H1 (cell line): ENCODE measurements at regions not wholly inside any gene's neighbourhood (a gene's known extent, or its start where the extent isn't known, plus 50 kb on each side); places are given as distances from the start of the nearest gene placed in this dataset.

Experiments
- CTCF ChIA-PET: fragments of 300-600 bp; sonication (Branson Sonifier 250); formaldehyde crosslinking; loops from one replicate; lab custom pipeline; 2021; ENCODE audit not compliant: partially characterized antibody; lab: Charles Lee
- POLR2A ChIA-PET: fragments of 300-600 bp; sonication (Branson Sonifier 250); formaldehyde crosslinking; loops from one replicate; lab custom pipeline; 2021; ENCODE audit warnings: inconsistent platforms; ENCODE audit not compliant: partially characterized antibody; lab: Charles Lee
- DNase-seq, 2 experiments: peaks; one replicate each; pipeline versions ENCODE4 v3.0.0 to v3.0.0-alpha.2; 2010 to 2022; ENCODE audit warnings: low spot score in 2 of 2, low read depth in 1 of 2, mixed read lengths in 1 of 2
- FAIRE-seq: peaks from 2 replicates; lab custom pipeline; 2011; peaks lifted over from hg19 to GRCh38; lab: Jason Lieb, UNC
- H2AFZ ChIP-seq: 2 replicates; pipeline ENCODE4 v1.8.1; 2012; ENCODE audit warnings: low read length, inconsistent platforms
- H2AK5ac ChIP-seq: 2 replicates; pipeline ENCODE4 v1.6.1; 2013; ENCODE audit warnings: low read depth, low read length
- H2BK120ac ChIP-seq: replicated peaks from 2 replicates; pipeline ENCODE3; 2013; ENCODE audit warnings: low read depth, low read length, inconsistent platforms
- H2BK12ac ChIP-seq: 2 replicates; pipeline ENCODE4 v1.6.1; 2013; ENCODE audit warnings: low read depth, low read length
- H2BK15ac ChIP-seq: 2 replicates; pipeline ENCODE4 v1.6.1; 2013; ENCODE audit warnings: low read length
- H2BK20ac ChIP-seq: 2 replicates; pipeline ENCODE4 v1.6.1; 2013; ENCODE audit warnings: low read length
- H2BK5ac ChIP-seq: 2 replicates; pipeline ENCODE4 v1.6.1; 2013; ENCODE audit warnings: low read depth, low read length
- H3K14ac ChIP-seq: 2 replicates; pipeline ENCODE4 v1.6.1; 2013; ENCODE audit warnings: inconsistent platforms; ENCODE audit not compliant: insufficient read length
- H3K18ac ChIP-seq: 2 replicates; pipeline ENCODE4 v1.6.1; 2013; ENCODE audit warnings: low read length; ENCODE audit errors: extremely low read depth
- H3K23ac ChIP-seq: 2 replicates; pipeline ENCODE4 v1.6.1; 2013; ENCODE audit warnings: inconsistent platforms; ENCODE audit not compliant: insufficient read length
- H3K23me2 ChIP-seq: 2 replicates; pipeline ENCODE4 v1.6.1; 2013; ENCODE audit warnings: low read depth, low read length
- H3K27ac ChIP-seq: 2 replicates; pipeline ENCODE4 v1.6.1; 2011; ENCODE audit warnings: low read depth, low read length, inconsistent platforms
- H3K27me3 ChIP-seq, 4 experiments: replicated peaks in 1 of 4; 1 replicate in 1 of 4; 2 replicates in 3 of 4; pipeline versions ENCODE4 v1.6.1 to v1.8.1; 2011 to 2013; ENCODE audit warnings: low read length in 3 of 4, mild to moderate bottlenecking in 3 of 4, inconsistent platforms in 2 of 4, mixed read lengths in 2 of 4, moderate library complexity in 1 of 4; ENCODE audit not compliant: control insufficient read depth in 3 of 4, insufficient read depth in 3 of 4; ENCODE audit errors: extremely low read depth in 1 of 4
- H3K36me3 ChIP-seq, 4 experiments: 2 replicates each; pipeline versions ENCODE4 v1.6.1 to v1.8.1; 2011 to 2013; ENCODE audit warnings: mild to moderate bottlenecking in 4 of 4, low read length in 3 of 4, moderate library complexity in 2 of 4, control low read depth in 1 of 4, inconsistent platforms in 1 of 4; ENCODE audit not compliant: insufficient read depth in 4 of 4, control insufficient read depth in 2 of 4
- H3K4ac ChIP-seq: replicated peaks from 2 replicates; pipeline ENCODE3; 2013; ENCODE audit warnings: low read length, low read depth, mixed read lengths, inconsistent platforms; ENCODE audit not compliant: insufficient read length
- H3K4me1 ChIP-seq, 4 experiments: replicated peaks in 1 of 4; 1 replicate in 1 of 4; 2 replicates in 3 of 4; pipeline versions ENCODE4 v1.6.1 to v1.8.1; 2011 to 2013; ENCODE audit warnings: low read length in 3 of 4, inconsistent platforms in 2 of 4, mixed read lengths in 1 of 4; ENCODE audit not compliant: insufficient read depth in 4 of 4, control insufficient read depth in 3 of 4
- H3K4me2 ChIP-seq, 2 experiments: 2 replicates each; pipeline versions ENCODE4 v1.6.1 to v1.8.1; 2011 to 2013; ENCODE audit warnings: low read depth in 2 of 2, low read length in 2 of 2, control low read depth in 1 of 2, inconsistent platforms in 1 of 2, mild to moderate bottlenecking in 1 of 2; ENCODE audit not compliant: insufficient read depth in 1 of 2
- H3K4me3 ChIP-seq, 4 experiments: fragments of 200-600, 300-600 bp in 1 of 4; sonication (generic), shearing (Covaris generic), sonication (Bioruptor Twin) in 1 of 4; 2 replicates each; pipeline versions ENCODE4 v1.5.1 to v1.8.1; 2011 to 2016; ENCODE audit warnings: low read length in 4 of 4, low read depth in 3 of 4, control low read depth in 2 of 4, inconsistent platforms in 2 of 4, mild to moderate bottlenecking in 2 of 4, mixed read lengths in 1 of 4, moderate library complexity in 1 of 4; ENCODE audit not compliant: insufficient read depth in 2 of 4; ENCODE audit errors: extremely low read depth in 1 of 4
- H3K56ac ChIP-seq: replicated peaks from 2 replicates; pipeline ENCODE3; 2013; ENCODE audit warnings: low read depth, mild to moderate bottlenecking, mixed read lengths, low read length, inconsistent platforms; ENCODE audit not compliant: insufficient read length
- H3K79me1 ChIP-seq: 2 replicates; pipeline ENCODE4 v1.6.1; 2013; ENCODE audit warnings: low read depth, low read length, control low read depth
- H3K79me2 ChIP-seq, 2 experiments: 2 replicates each; pipeline versions ENCODE4 v1.6.1 to v1.8.1; 2012 to 2013; ENCODE audit warnings: low read length in 2 of 2, mild to moderate bottlenecking in 2 of 2, inconsistent platforms in 1 of 2; ENCODE audit not compliant: insufficient read depth in 2 of 2, control insufficient read depth in 1 of 2
- H3K9ac ChIP-seq, 4 experiments: replicated peaks in 1 of 4; 1 replicate in 1 of 4; 2 replicates in 3 of 4; pipeline versions ENCODE4 v1.6.1 to v1.8.1; 2011 to 2013; ENCODE audit warnings: low read depth in 3 of 4, low read length in 3 of 4, control low read depth in 2 of 4, mild to moderate bottlenecking in 2 of 4, moderate library complexity in 2 of 4, inconsistent platforms in 1 of 4; ENCODE audit errors: extremely low read depth in 1 of 4
- H3K9me3 ChIP-seq, 2 experiments: 2 replicates each; pipeline versions ENCODE4 v1.6.1 to v1.8.1; 2012 to 2013; ENCODE audit warnings: mild to moderate bottlenecking in 2 of 2, moderate library complexity in 2 of 2, control low read depth in 1 of 2, inconsistent platforms in 1 of 2, low read depth in 1 of 2, low read length in 1 of 2, mixed read lengths in 1 of 2; ENCODE audit not compliant: insufficient read depth in 2 of 2
- H4K20me1 ChIP-seq, 2 experiments: replicated peaks in 1 of 2; 2 replicates each; pipeline versions ENCODE3 to v1.8.1; 2011 to 2013; ENCODE audit warnings: inconsistent platforms in 2 of 2, low read length in 2 of 2, mild to moderate bottlenecking in 1 of 2; ENCODE audit not compliant: insufficient read depth in 2 of 2, control insufficient read depth in 1 of 2
- H4K5ac ChIP-seq: 2 replicates; pipeline ENCODE4 v1.6.1; 2013; ENCODE audit warnings: low read length, low read depth, mixed read lengths, inconsistent platforms; ENCODE audit not compliant: insufficient read length
- H4K8ac ChIP-seq: 2 replicates; pipeline ENCODE4 v1.8.0; 2013; ENCODE audit warnings: mild to moderate bottlenecking, moderate library complexity, low read length, inconsistent platforms; ENCODE audit not compliant: insufficient read depth; ENCODE audit errors: extremely low read depth
- H4K91ac ChIP-seq: replicated peaks from 2 replicates; pipeline ENCODE3; 2013; ENCODE audit warnings: low read length, mixed read lengths, inconsistent platforms; ENCODE audit not compliant: insufficient read length
- BACH1 ChIP-seq: IDR thresholded peaks from 2 replicates; pipeline ENCODE4 v1.6.1; 2012; ENCODE audit warnings: low read length, improper control_type of control experiment
- BCL11A ChIP-seq, 2 experiments: IDR thresholded peaks; one replicate each; pipeline ENCODE4 v1.6.1; 2011; ENCODE audit warnings: low read depth in 2 of 2, low read length in 2 of 2, mild to moderate bottlenecking in 2 of 2
- CHD2 ChIP-seq: IDR thresholded peaks from 2 replicates; pipeline ENCODE4 v1.6.1; 2012; ENCODE audit warnings: low read length, improper control_type of control experiment
- CTBP2 ChIP-seq: IDR thresholded peaks from 2 replicates; pipeline ENCODE4 v1.7.0; 2011; ENCODE audit warnings: borderline replicate concordance, mild to moderate bottlenecking, moderate library complexity, mixed read lengths, low read length; ENCODE audit not compliant: insufficient read depth, insufficient read length
- EZH2 ChIP-seq: fragments of 200-600 bp; sonication (generic); IDR thresholded peaks from 2 replicates; pipeline ENCODE4 v1.7.1; 2012; ENCODE audit warnings: low read depth, mild to moderate bottlenecking, moderate library complexity, low read length, inconsistent platforms; ENCODE audit not compliant: severe bottlenecking
- PHF8 ChIP-seq: fragments of 200-600 bp; sonication (generic); conservative IDR thresholded peaks from 2 replicates; pipeline ENCODE4 v1.7.1; 2012; ENCODE audit warnings: low read depth, mild to moderate bottlenecking, inconsistent platforms, low read length, moderate library complexity
- SP2 ChIP-seq: IDR thresholded peaks from 2 replicates; pipeline ENCODE4 v1.6.1; 2012; ENCODE audit warnings: mild to moderate bottlenecking, low read length, inconsistent platforms
- TAF1 ChIP-seq: IDR thresholded peaks from 2 replicates; pipeline ENCODE4 v1.6.1; 2011; ENCODE audit warnings: mild to moderate bottlenecking, low read depth, low read length
- TAF7 ChIP-seq: optimal IDR thresholded peaks from 2 replicates; pipeline ENCODE3; 2011; ENCODE audit warnings: low read depth, mild to moderate bottlenecking, inconsistent platforms, low read length, moderate library complexity, borderline replicate concordance
- TCF12 ChIP-seq: IDR thresholded peaks from 2 replicates; pipeline ENCODE4 v1.6.1; 2011; ENCODE audit warnings: low read depth, mild to moderate bottlenecking, low read length
- YY1 ChIP-seq: IDR thresholded peaks from 2 replicates; pipeline ENCODE4 v1.6.1; 2011; ENCODE audit warnings: low read depth, mild to moderate bottlenecking, low read length
- WGBS, 2 experiments: shearing (Covaris generic) in 1 of 2; methylation state at CpG; one replicate each; pipeline versions ENCODE4 v1.1.6 to v1.1.7; 2013 to 2015; ENCODE audit warnings: low lambda C conversion rate in 2 of 2, mixed read lengths in 2 of 2, inconsistent platforms in 1 of 2, low coverage in 1 of 2, missing lambda C conversion rate in 1 of 2; ENCODE audit not compliant: insufficient replicate concordance in 2 of 2, insufficient coverage in 1 of 2, insufficient read length in 1 of 2; ENCODE audit errors: extremely low coverage in 1 of 2, missing lambda C conversion rate in 1 of 2; 5-methylcytosine and 5-hydroxymethylcytosine counted together
- TF ChIP-seq, protein P1 (sequence below): IDR thresholded peaks from 2 replicates; pipeline ENCODE4 v1.6.1; 2012; ENCODE audit warnings: low read length, inconsistent platforms

DNA sequence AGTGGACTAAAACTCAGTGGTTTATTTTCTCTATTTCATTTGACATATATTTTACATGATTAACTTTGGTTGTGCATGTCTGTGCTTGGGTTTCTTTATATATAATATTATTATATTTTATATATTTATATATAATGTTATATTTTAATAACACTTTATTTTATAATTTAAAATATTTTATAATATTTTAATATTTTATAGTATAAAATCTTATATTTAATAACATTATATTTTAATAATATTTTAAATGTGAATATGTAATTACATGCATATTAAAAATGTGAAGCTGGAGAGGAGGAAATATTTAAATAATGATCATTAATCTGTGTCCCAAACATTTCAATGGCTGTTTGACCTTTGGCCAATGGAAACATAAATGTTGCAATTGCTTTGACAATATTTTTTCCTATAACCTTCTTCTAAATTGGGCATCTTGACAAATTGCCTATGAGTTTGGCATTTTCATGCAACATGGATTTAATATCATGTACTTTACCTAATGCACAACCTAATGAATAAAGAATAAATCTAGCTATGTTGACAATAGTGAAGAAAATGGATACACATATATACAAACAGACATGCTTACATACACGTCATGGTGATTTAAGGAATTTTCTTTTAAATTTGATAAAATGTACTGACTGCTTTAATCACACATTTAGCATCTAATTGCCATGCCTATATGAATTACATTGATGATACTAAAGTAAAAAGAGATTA, 607.1 kb downstream of the SLITRK6 start:
- no peak overlapping the region for H2AFZ ChIP-seq
- no peak overlapping the region for H2BK5ac ChIP-seq
- H4K5ac ChIP-seq: no peak overlapping the region
- H3K23ac ChIP-seq: no peak overlapping the region
- no peaks in the 10 kb centered on the region for H3K4me1 ChIP-seq
- no peak overlapping the region for H3K4me3 ChIP-seq
- no peak overlapping the region for H3K9ac ChIP-seq
- no peak overlapping the region for H3K4me2 ChIP-seq
- no peak overlapping the region for H3K4ac ChIP-seq
- H2BK15ac ChIP-seq: no peak overlapping the region
- no peak overlapping the region for H3K18ac ChIP-seq
- no peaks in the 10 kb centered on the region for H3K23me2 ChIP-seq
- H2AK5ac ChIP-seq: no peak overlapping the region
- H3K36me3 ChIP-seq: no peaks in the 10 kb centered on the region
- FAIRE-seq (no peak), DNase-seq (no peak)
- H4K20me1 ChIP-seq: no peaks in the 10 kb centered on the region
- H4K8ac ChIP-seq: no peak overlapping the region
- H3K27ac ChIP-seq: no peak overlapping the region
- no peak overlapping the region for H4K91ac ChIP-seq
- no peaks in the 10 kb centered on the region for H3K79me2 ChIP-seq
- TF ChIP-seq SP2: no peak
- no peak for TF ChIP-seq CTBP2
- no peak for TF ChIP-seq BACH1
- TF ChIP-seq TAF7: no peak
- no peak for TF ChIP-seq PHF8
- no peak for TF ChIP-seq BCL11A (IDR thresholded peaks at IDR 0.05; ENCODE audit: low read depth in 2 of 2, low read length in 2 of 2)
- no peak for TF ChIP-seq TAF1
- no peak for TF ChIP-seq TCF12
- TF ChIP-seq CHD2: no peak
- TF ChIP-seq EZH2: no peak
- TF ChIP-seq, protein P1, sequence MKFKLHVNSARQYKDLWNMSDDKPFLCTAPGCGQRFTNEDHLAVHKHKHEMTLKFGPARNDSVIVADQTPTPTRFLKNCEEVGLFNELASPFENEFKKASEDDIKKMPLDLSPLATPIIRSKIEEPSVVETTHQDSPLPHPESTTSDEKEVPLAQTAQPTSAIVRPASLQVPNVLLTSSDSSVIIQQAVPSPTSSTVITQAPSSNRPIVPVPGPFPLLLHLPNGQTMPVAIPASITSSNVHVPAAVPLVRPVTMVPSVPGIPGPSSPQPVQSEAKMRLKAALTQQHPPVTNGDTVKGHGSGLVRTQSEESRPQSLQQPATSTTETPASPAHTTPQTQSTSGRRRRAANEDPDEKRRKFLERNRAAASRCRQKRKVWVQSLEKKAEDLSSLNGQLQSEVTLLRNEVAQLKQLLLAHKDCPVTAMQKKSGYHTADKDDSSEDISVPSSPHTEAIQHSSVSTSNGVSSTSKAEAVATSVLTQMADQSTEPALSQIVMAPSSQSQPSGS: no peak
- no peak for TF ChIP-seq YY1
- no peaks in the 10 kb centered on the region for H3K79me1 ChIP-seq
- H3K14ac ChIP-seq: no peak overlapping the region
- H2BK120ac ChIP-seq: no peak overlapping the region
- ChIA-PET CTCF (no interaction called here), POLR2A (no interaction called here)
- no peaks in the 10 kb centered on the region for H3K27me3 ChIP-seq
- no peak overlapping the region for H2BK12ac ChIP-seq
- WGBS, 2 experiments: 94% methylated on average over 1 of the region's 1 CpG; no CpG with 5 or more reads in 1 of the 2 experiments
- no peak overlapping the region for H2BK20ac ChIP-seq
- H3K56ac ChIP-seq: no peak overlapping the region
- H3K9me3 ChIP-seq: no peaks in the 10 kb centered on the region
